ENCODE measurements at regions not wholly inside any gene's neighbourhood (a gene's known extent, or its start where the extent isn't known, plus 50 kb on each side); places are given as distances from the start of the nearest gene placed in this dataset.
"Not testable (repeated sequence)": the region's sequence is repeated elsewhere in the genome, so short reads cannot be mapped to it uniquely, and the experiment has no call there.

- DNase-seq (ENCODE audit: low spot score), result no peak
These were observed 108.3 kb upstream of the CPSF6 start for GRCh38 chr12:69131077-69131476.

GRCh38 chr12:69136931-69137613 lies 102.3 kb upstream of the CPSF6 start:
- no peak for DNase-seq (ENCODE audit: low spot score)

GRCh38 chr12:69141074-69141473 lies 98.3 kb upstream of the CPSF6 start:
- no peak for DNase-seq (ENCODE audit: low spot score)

GRCh38 chr12:69149270-69149669 lies 90.1 kb upstream of the CPSF6 start:
- DNase-seq (ENCODE audit: low spot score), result no peak

GRCh38 chr12:69150083-69150795 lies 89.1 kb upstream of the CPSF6 start:
- DNase-seq (ENCODE audit: low spot score), result no peak

GRCh38 chr12:69150796-69151127 lies 88.6 kb upstream of the CPSF6 start:
- DNase-seq (ENCODE audit: low spot score), result no peak

- DNase-seq (ENCODE audit: low spot score), result no peak
These were observed 88.1 kb upstream of the CPSF6 start for GRCh38 chr12:69151254-69151764.

GRCh38 chr12:69154585-69155363 lies 84.6 kb upstream of the CPSF6 start:
- peak; percentile 79 for DNase-seq (ENCODE audit: low spot score)

- peak; percentile 95 for DNase-seq (ENCODE audit: low spot score)
These were observed 82.2 kb upstream of the CPSF6 start for GRCh38 chr12:69157023-69157655.

GRCh38 chr12:69161829-69162228 lies 77.5 kb upstream of the CPSF6 start:
- no peak for DNase-seq (ENCODE audit: low spot score)

- DNase-seq (ENCODE audit: low spot score), result no peak
These were observed 75.5 kb upstream of the CPSF6 start for GRCh38 chr12:69163681-69164362.

GRCh38 chr12:69167648-69168165 lies 71.7 kb upstream of the CPSF6 start:
- DNase-seq (ENCODE audit: low spot score), result no peak

- DNase-seq (ENCODE audit: low spot score), result no peak
These were observed 71.0 kb upstream of the CPSF6 start for GRCh38 chr12:69168363-69168762.

- no peak for DNase-seq (ENCODE audit: low spot score)
These were observed 70.5 kb upstream of the CPSF6 start for GRCh38 chr12:69168828-69169227.

- DNase-seq (ENCODE audit: low spot score), result no peak
These were observed 69.1 kb upstream of the CPSF6 start for GRCh38 chr12:69170293-69170692.

GRCh38 chr12:69171881-69172280 lies 67.5 kb upstream of the CPSF6 start:
- DNase-seq (ENCODE audit: low spot score), result no peak

GRCh38 chr12:69172491-69172890 lies 66.9 kb upstream of the CPSF6 start:
- no peak for DNase-seq (ENCODE audit: low spot score)

- no peak for DNase-seq (ENCODE audit: low spot score)
These were observed 66.0 kb upstream of the CPSF6 start for GRCh38 chr12:69173368-69173767.

- DNase-seq (ENCODE audit: low spot score), result no peak
These were observed 59.6 kb upstream of the CPSF6 start for GRCh38 chr12:69179786-69180185.

GRCh38 chr12:69187572-69187971 lies 51.8 kb upstream of the CPSF6 start:
- DNase-seq (ENCODE audit: low spot score), result not testable (repeated sequence)

GRCh38 chr12:69189378-69189978 lies 49.9 kb upstream of the CPSF6 start:
- no peak for DNase-seq (ENCODE audit: low spot score)
